Daoy (cell line): ENCODE measurements at regions not wholly inside any gene's neighbourhood (a gene's known extent, or its start where the extent isn't known, plus 50 kb on each side); places are given as distances from the start of the nearest gene placed in this dataset.

ENCODE experiments used
- DNase-seq: peaks from one replicate; pipeline ENCODE4 v3.0.0-alpha.2; 2015; ENCODE audit warnings: low read depth

- DNase-seq, result no peak
Observed at GRCh38 chr12:29039013-29039412, 110.1 kb upstream of the FAR2 start.

DNA sequence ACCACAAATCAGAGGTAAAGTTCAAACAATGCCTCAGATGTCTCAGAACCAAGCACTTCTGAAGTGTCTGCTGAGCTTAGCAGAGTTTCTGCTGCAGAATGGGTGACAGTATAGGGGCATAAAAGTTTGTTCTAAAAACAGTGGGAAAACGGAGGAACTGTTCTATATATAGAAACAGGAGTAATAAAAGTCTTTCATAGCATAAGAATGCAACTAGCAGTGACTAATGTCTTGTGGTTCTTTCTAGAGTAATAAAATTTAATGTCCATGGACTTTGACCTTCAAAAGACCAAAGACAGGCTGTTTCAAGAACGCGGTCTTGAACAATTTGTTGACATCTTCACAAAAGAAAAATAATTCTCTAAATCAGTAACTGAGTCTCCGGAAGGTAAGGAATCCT, 107.5 kb upstream of the FAR2 start:
- no peak for DNase-seq

GRCh38 chr12:29043069-29043468, 106.0 kb upstream of the FAR2 start:
- DNase-seq, result no peak

DNA sequence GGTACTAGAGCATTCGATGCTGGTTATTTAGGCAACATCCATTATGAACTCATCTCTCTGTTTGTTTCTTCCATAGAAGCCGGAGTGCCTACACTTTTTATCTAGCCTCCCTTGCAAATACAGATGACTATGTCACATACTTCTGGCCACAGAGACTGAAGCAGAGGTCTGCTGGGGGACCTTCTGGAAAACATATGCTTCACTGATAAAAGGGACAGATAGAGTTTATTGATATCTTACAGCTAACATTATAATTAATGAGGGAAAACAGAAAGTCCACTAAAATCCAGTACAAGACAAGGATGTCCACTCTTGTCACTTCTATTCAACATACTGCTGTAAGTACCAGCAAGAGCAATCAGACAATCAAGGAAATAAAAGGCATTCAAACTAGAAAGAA, 104.3 kb upstream of the FAR2 start:
- no peak for DNase-seq

- no peak for DNase-seq
Observed at GRCh38 chr12:29048787-29049186, 100.3 kb upstream of the FAR2 start.

DNA sequence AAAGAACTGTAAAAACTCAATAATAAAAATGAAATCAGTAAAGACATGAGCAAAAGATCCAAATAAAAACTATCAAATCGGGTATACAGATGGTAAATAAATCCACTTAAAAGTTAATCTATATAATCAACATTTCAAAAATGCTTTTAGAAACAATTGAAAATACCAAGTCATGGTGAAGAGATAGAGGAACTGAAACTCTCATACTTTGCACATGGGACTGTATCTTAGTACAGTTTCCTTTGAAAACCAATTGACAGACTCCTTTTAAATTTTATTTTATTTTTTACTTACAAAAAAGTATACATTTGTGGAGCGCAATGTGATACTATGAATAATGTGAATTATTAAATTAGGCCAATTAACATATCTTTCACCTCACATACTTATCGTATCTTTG, 98.6 kb upstream of the FAR2 start:
- DNase-seq, result no peak

GRCh38 chr12:29051221-29051620, 97.9 kb upstream of the FAR2 start:
- DNase-seq, result no peak

GRCh38 chr12:29053567-29053966, 95.5 kb upstream of the FAR2 start:
- no peak for DNase-seq

DNA sequence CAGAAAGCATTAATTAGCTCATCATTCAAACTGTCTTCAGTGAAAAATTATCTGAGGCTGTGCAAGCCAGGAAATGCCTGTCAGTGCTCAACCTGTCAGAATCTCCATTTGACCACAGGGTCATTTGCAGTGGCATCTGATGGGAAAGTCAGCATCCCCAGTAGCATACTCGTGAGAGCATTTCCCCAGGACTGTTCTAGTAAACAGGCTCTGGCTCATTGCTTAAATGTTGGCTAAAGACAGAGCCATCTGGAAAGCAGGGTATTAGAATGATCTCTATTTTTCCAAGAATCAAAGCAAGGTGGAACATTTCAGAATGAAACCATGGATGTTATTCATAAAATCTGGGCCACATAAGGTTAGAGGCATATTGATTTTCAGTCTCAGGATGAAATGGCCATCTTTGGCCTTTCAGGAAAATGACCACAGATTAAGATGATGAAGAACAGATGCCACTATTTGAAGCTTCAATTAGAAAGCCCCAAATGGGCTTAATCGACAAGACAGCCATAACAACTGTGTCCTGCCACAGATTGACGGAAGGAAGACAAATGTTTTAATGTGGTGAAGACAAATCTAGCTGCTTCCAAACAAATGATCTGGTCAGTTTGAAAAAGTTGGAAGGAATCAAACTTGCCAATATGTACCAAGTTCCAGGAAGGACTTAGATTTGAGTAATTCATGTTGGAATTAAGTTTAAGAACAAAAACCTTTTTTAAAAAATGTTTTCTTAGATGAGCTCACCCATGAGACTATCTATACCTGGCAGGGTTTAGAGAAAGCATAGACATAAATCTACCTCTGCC, 94.0 kb upstream of the FAR2 start:
- DNase-seq, result no peak

GRCh38 chr12:29066011-29066588, 83.0 kb upstream of the FAR2 start:
- DNase-seq, result no peak

DNA sequence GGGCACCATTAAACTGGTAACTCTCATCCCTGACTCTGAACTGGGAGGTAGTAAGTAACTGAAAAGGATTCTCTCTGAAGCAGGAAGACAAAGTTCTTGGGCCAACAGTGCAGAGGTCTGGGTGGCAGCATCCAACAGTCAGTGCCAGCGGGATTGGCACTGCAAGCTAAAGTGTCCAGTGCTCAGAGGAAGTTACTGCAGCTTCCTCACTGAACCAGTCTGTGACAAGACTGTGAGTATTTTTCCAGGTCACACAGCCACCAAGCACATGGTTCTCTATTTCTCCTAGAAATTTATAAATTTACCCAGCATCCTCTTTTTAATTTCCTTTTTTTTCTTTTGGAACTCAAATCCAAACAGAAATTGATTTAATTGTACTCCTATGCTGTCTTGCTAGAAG, 81.6 kb upstream of the FAR2 start:
- DNase-seq, result no peak

GRCh38 chr12:29070309-29070708, 78.8 kb upstream of the FAR2 start:
- DNase-seq, result no peak

DNA sequence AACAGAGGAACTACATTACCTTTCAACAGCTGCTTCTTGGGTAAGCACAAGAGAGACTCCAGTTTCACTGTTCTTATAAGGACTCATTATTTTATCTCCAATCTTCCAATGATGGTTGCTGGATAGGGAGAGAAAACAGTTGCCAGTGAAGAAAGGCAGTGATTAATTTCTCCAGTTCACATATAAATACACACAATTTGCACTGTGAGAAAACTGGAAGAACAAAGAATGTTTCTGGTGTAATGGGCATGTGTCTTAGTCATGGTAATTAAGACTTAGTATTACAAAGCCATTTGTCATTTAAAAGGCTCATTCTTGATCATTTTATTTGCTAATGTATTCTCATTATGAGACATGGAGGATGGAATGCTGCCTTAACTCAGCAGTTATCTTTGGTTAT, 78.0 kb upstream of the FAR2 start:
- no peak for DNase-seq

- no peak for DNase-seq
Observed at GRCh38 chr12:29072631-29073030, 76.4 kb upstream of the FAR2 start.

- DNase-seq, result peak; percentile 6
Observed at GRCh38 chr12:29073631-29074239, 75.3 kb upstream of the FAR2 start.

DNA sequence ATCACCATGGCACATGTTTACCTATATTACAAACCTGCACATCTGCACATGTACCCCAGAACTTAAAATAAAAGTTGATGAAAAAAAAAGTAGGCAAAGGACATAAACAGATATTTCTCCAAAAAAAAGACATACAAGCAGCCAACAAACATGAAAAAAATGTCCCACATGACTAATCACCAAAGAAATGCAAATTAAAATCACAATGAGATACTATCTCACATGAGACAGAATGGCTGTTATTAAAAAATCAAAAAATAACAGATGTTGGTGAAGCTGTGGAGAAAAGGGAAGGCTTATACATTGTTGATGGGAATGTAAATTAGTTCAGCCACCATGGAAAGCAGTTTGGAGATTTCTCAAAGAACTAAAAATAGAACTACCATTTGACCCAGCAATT, 68.0 kb upstream of the FAR2 start:
- DNase-seq, result no peak

- no peak for DNase-seq
Observed at GRCh38 chr12:29082522-29082921, 66.6 kb upstream of the FAR2 start.

DNA sequence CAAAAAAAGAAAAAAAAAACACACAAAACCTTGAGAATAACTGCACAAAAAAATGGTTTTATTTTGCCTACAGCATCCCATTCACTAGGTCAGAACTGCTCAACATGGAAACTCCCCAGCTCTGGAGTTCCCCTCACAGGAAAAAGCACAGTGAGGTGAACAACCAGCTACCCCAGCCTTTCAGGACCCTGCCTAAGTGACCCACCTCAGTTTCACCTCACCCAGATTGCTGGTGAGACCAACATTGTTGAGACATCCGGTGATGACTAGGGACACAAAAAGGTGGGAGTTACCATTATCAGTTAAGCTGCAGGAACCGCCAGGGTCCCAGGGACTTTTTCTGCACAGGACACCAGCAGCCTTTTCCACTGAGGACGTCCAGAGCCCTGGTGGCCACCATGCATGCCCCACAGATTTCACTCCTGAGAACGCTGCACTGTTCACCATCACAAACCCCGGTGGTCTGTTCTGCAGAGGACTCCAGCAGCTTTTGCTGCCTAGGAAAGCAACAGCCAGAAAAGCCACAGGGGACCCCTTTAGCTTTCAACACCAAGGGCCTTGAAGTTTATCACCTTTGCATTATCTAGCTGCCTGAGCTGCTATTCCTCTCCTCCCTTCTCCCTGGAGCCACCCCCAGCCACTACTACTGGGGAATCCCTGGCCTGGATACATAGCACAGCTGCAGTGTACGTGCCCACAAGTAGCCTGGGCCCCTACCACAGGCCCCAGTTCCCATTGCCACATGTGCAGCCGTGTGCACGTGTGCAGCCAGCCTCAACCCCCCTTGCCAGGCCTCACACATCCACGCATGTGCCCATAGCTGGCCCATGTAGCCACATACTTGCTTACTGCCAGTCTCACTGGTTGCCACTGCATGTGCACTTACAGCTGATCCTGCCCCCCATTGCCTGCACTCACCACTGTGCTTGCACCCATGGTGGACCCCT, 62.5 kb upstream of the FAR2 start:
- DNase-seq, result no peak

GRCh38 chr12:29088611-29089219, 60.4 kb upstream of the FAR2 start:
- DNase-seq, result no peak
